OCI-LY1 (cell line): ENCODE measurements at regions not wholly inside any gene's neighbourhood (a gene's known extent, or its start where the extent isn't known, plus 50 kb on each side); places are given as distances from the start of the nearest gene placed in this dataset.

Source experiments
- H2AFZ ChIP-seq: fragments of 200-600 bp; sonication (generic), shearing (Covaris generic); 2 replicates; pipeline ENCODE4 v1.6.0; 2014; ENCODE audit warnings: antibody characterized with exemption, mild to moderate bottlenecking, low read length
- H3F3A ChIP-seq: fragments of 200-600 bp; sonication (generic), shearing (Covaris generic); 2 replicates; pipeline ENCODE4 v1.6.0; 2014; ENCODE audit warnings: mild to moderate bottlenecking, antibody characterized with exemption, low read length, moderate library complexity; ENCODE audit not compliant: insufficient read depth
- H3K27ac ChIP-seq: fragments of 200-600 bp; sonication (generic); 2 replicates; pipeline ENCODE4 v1.5.1; 2014; ENCODE audit warnings: low read length, mixed run types, mild to moderate bottlenecking, low read depth; ENCODE audit not compliant: poor library complexity, severe bottlenecking
- H3K27me3 ChIP-seq: fragments of 200-600 bp; sonication (generic); 2 replicates; pipeline ENCODE4 v1.6.0; 2014; ENCODE audit warnings: antibody characterized with exemption, mild to moderate bottlenecking, low read length, moderate library complexity; ENCODE audit not compliant: insufficient read depth
- H3K36me3 ChIP-seq: fragments of 200-600 bp; sonication (generic); 2 replicates; pipeline ENCODE4 v1.6.1; 2014; ENCODE audit warnings: mild to moderate bottlenecking, antibody characterized with exemption, low read length, moderate library complexity, mixed read lengths; ENCODE audit not compliant: insufficient read depth
- H3K4me1 ChIP-seq: fragments of 200-600 bp; sonication (generic); 2 replicates; pipeline ENCODE4 v1.5.1; 2014; ENCODE audit warnings: mild to moderate bottlenecking, low read length, moderate library complexity; ENCODE audit not compliant: insufficient read depth, severe bottlenecking
- H3K4me2 ChIP-seq: fragments of 200-600 bp; sonication (generic), shearing (Covaris generic); 2 replicates; pipeline ENCODE4 v1.6.1; 2014; ENCODE audit warnings: low read length
- H3K4me3 ChIP-seq: fragments of 200-600 bp; sonication (generic); 2 replicates; pipeline ENCODE4 v1.5.1; 2014; ENCODE audit warnings: low read length, low read depth, mild to moderate bottlenecking, mixed read lengths; ENCODE audit not compliant: poor library complexity, severe bottlenecking
- H3K79me2 ChIP-seq: fragments of 200-600 bp; shearing (Covaris generic); 2 replicates; pipeline ENCODE4 v1.6.1; 2016; ENCODE audit warnings: mixed run types, low read length, mixed read lengths; ENCODE audit not compliant: insufficient read depth
- H3K9ac ChIP-seq: fragments of 200-600 bp; sonication (generic), shearing (Covaris generic); 2 replicates; pipeline ENCODE4 v1.6.1; 2014; ENCODE audit warnings: mild to moderate bottlenecking, low read length, mixed read lengths
- H3K9me2 ChIP-seq: fragments of 200-600 bp; sonication (generic), shearing (Covaris generic); 2 replicates; pipeline ENCODE4 v1.6.1; 2014; ENCODE audit warnings: low read depth, mild to moderate bottlenecking, low read length, mixed read lengths
- H3K9me3 ChIP-seq: fragments of 200-600 bp; shearing (Covaris generic); 2 replicates; pipeline ENCODE4 v1.6.1; 2014; ENCODE audit warnings: low read length, mixed read lengths
- H4K20me1 ChIP-seq: fragments of 200-600 bp; sonication (generic), shearing (Covaris generic); 2 replicates; pipeline ENCODE4 v1.6.0; 2016; ENCODE audit warnings: mild to moderate bottlenecking, low read length; ENCODE audit not compliant: insufficient read depth
- EZH2 ChIP-seq: fragments of 200-600 bp; sonication (generic), shearing (Covaris generic); IDR thresholded peaks from 2 replicates; pipeline ENCODE4 v1.8.0; 2017; ENCODE audit warnings: borderline replicate concordance, mixed run types, mild to moderate bottlenecking, antibody characterized with exemption, low read length, moderate library complexity, mixed read lengths
- TF ChIP-seq, protein P1 (sequence below): fragments of 200-600 bp; sonication (generic), shearing (Covaris generic); IDR thresholded peaks from 2 replicates; pipeline ENCODE4 v1.5.1; 2017; ENCODE audit warnings: mild to moderate bottlenecking, antibody characterized with exemption, low read length, moderate library complexity, mixed read lengths

DNA sequence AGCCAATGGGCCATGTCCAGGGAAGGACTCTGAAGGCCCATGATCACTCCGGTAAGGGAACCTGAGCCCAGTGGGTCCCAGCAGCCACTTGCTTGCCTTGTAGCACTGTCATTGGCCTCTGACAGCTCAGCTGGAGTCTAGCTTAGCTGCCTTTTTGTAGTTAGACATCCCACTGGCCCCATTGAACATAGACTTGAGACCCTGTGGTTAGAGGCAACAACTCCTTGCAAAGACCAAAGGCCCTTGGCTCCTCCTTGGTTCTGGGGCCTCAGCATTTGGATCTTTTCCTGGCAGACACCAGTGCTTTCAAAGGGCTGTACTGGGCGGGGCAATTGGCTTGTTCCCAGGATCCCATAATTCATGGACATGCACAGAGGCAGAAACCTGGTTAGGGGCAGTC is 321.2 kb downstream of the CXCL12 start:
- H3K79me2 ChIP-seq: no peaks in the 10 kb centered on the region
- no peaks in the 10 kb centered on the region for H3K27me3 ChIP-seq
- H3K36me3 ChIP-seq: no peaks in the 10 kb centered on the region
- no peak overlapping the region for H3K4me2 ChIP-seq
- no peaks in the 10 kb centered on the region for H3F3A ChIP-seq
- TF ChIP-seq, protein P1, sequence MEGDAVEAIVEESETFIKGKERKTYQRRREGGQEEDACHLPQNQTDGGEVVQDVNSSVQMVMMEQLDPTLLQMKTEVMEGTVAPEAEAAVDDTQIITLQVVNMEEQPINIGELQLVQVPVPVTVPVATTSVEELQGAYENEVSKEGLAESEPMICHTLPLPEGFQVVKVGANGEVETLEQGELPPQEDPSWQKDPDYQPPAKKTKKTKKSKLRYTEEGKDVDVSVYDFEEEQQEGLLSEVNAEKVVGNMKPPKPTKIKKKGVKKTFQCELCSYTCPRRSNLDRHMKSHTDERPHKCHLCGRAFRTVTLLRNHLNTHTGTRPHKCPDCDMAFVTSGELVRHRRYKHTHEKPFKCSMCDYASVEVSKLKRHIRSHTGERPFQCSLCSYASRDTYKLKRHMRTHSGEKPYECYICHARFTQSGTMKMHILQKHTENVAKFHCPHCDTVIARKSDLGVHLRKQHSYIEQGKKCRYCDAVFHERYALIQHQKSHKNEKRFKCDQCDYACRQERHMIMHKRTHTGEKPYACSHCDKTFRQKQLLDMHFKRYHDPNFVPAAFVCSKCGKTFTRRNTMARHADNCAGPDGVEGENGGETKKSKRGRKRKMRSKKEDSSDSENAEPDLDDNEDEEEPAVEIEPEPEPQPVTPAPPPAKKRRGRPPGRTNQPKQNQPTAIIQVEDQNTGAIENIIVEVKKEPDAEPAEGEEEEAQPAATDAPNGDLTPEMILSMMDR: no peak
- TF ChIP-seq EZH2: no peak
- H3K4me1 ChIP-seq: no peaks in the 10 kb centered on the region
- H2AFZ ChIP-seq: no peak overlapping the region
- H3K4me3 ChIP-seq: no peak overlapping the region
- no peaks in the 10 kb centered on the region for H4K20me1 ChIP-seq
- no peaks in the 10 kb centered on the region for H3K9me3 ChIP-seq
- H3K27ac ChIP-seq: no peak overlapping the region
- H3K9ac ChIP-seq: no peak overlapping the region
- no peaks in the 10 kb centered on the region for H3K9me2 ChIP-seq

DNA sequence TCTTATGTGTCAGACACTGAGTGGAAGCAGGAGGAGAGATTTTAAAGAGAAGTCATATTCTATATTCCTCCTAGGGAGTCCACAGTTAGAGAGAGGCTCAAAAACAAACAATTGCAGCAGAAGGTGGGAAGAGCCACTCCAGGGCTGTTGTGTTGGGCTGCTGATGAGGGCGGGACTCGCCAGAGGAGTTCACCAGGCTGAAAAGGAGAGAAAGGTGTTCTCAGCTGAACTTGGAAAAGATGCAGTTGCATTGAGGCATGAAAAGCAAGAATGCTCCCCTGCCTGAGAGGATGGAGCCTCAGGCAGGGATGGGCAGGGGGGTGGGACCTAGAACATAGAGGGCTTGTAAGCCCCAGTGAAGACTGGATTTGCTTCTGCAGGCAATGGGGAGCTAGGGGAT is 324.2 kb downstream of the CXCL12 start:
- H3K9ac ChIP-seq: no peak overlapping the region
- TF ChIP-seq EZH2: no peak
- TF ChIP-seq, protein P1: no peak
- H3K36me3 ChIP-seq: no peaks in the 10 kb centered on the region
- H3K4me3 ChIP-seq: no peak overlapping the region
- no peaks in the 10 kb centered on the region for H3K27me3 ChIP-seq
- H3K9me2 ChIP-seq: no peaks in the 10 kb centered on the region
- no peaks in the 10 kb centered on the region for H3K4me1 ChIP-seq
- no peaks in the 10 kb centered on the region for H4K20me1 ChIP-seq
- H3K9me3 ChIP-seq: no peaks in the 10 kb centered on the region
- H3K4me2 ChIP-seq: no peak overlapping the region
- no peaks in the 10 kb centered on the region for H3F3A ChIP-seq
- H2AFZ ChIP-seq: no peak overlapping the region
- H3K27ac ChIP-seq: no peak overlapping the region
- H3K79me2 ChIP-seq: no peaks in the 10 kb centered on the region

DNA sequence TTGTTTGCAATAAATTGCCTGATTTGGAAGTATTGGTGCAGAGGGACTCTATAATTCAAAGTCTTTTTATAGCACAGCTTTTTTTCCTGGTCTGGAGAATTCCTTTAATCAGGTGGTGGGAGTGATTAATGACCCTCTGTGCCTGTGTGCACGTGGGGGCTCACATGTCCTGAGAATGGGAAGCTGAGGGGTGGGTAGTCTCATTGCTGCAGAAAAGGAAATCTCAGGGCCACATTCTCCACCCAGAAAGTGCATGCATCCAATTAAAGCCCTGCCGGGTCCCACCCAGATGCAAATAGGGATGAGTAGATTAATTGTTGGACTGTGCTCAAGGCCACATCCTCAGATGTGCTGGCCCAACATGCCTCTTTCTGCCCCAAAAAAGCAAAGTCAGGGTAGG is 324.7 kb downstream of the CXCL12 start:
- Histone ChIP-seq H3K9me3 (no peaks in the 10 kb centered on the region), H3K27ac (no peak overlapping the region), H3K27me3 (no peaks in the 10 kb centered on the region), H3K4me1 (no peaks in the 10 kb centered on the region), H2AFZ (no peak overlapping the region), H3F3A (no peaks in the 10 kb centered on the region), H3K4me2 (no peak overlapping the region), H4K20me1 (no peaks in the 10 kb centered on the region), H3K36me3 (no peaks in the 10 kb centered on the region), H3K4me3 (no peak overlapping the region), H3K9ac (no peak overlapping the region), H3K9me2 (no peaks in the 10 kb centered on the region), H3K79me2 (no peaks in the 10 kb centered on the region)
- no peak for TF ChIP-seq EZH2
- TF ChIP-seq, protein P1: no peak
